H1 (cell line): ENCODE measurements at regions not wholly inside any gene's neighbourhood (a gene's known extent, or its start where the extent isn't known, plus 50 kb on each side); places are given as distances from the start of the nearest gene placed in this dataset.

Experiments
- CTCF ChIA-PET: fragments of 300-600 bp; sonication (Branson Sonifier 250); formaldehyde crosslinking; loops from one replicate; lab custom pipeline; 2021; ENCODE audit not compliant: partially characterized antibody; lab: Charles Lee
- POLR2A ChIA-PET: fragments of 300-600 bp; sonication (Branson Sonifier 250); formaldehyde crosslinking; loops from one replicate; lab custom pipeline; 2021; ENCODE audit warnings: inconsistent platforms; ENCODE audit not compliant: partially characterized antibody; lab: Charles Lee
- DNase-seq, 2 experiments: peaks; one replicate each; pipeline versions ENCODE4 v3.0.0 to v3.0.0-alpha.2; 2010 to 2022; ENCODE audit warnings: low spot score in 2 of 2, low read depth in 1 of 2, mixed read lengths in 1 of 2
- FAIRE-seq: peaks from 2 replicates; lab custom pipeline; 2011; peaks lifted over from hg19 to GRCh38; lab: Jason Lieb, UNC
- H2AFZ ChIP-seq: 2 replicates; pipeline ENCODE4 v1.8.1; 2012; ENCODE audit warnings: low read length, inconsistent platforms
- H2AK5ac ChIP-seq: 2 replicates; pipeline ENCODE4 v1.6.1; 2013; ENCODE audit warnings: low read depth, low read length
- H2BK120ac ChIP-seq: replicated peaks from 2 replicates; pipeline ENCODE3; 2013; ENCODE audit warnings: low read depth, low read length, inconsistent platforms
- H2BK12ac ChIP-seq: 2 replicates; pipeline ENCODE4 v1.6.1; 2013; ENCODE audit warnings: low read depth, low read length
- H2BK15ac ChIP-seq: 2 replicates; pipeline ENCODE4 v1.6.1; 2013; ENCODE audit warnings: low read length
- H2BK20ac ChIP-seq: 2 replicates; pipeline ENCODE4 v1.6.1; 2013; ENCODE audit warnings: low read length
- H2BK5ac ChIP-seq: 2 replicates; pipeline ENCODE4 v1.6.1; 2013; ENCODE audit warnings: low read depth, low read length
- H3K14ac ChIP-seq: 2 replicates; pipeline ENCODE4 v1.6.1; 2013; ENCODE audit warnings: inconsistent platforms; ENCODE audit not compliant: insufficient read length
- H3K18ac ChIP-seq: 2 replicates; pipeline ENCODE4 v1.6.1; 2013; ENCODE audit warnings: low read length; ENCODE audit errors: extremely low read depth
- H3K23ac ChIP-seq: 2 replicates; pipeline ENCODE4 v1.6.1; 2013; ENCODE audit warnings: inconsistent platforms; ENCODE audit not compliant: insufficient read length
- H3K23me2 ChIP-seq: 2 replicates; pipeline ENCODE4 v1.6.1; 2013; ENCODE audit warnings: low read depth, low read length
- H3K27ac ChIP-seq: 2 replicates; pipeline ENCODE4 v1.6.1; 2011; ENCODE audit warnings: low read depth, low read length, inconsistent platforms
- H3K27me3 ChIP-seq, 4 experiments: replicated peaks in 1 of 4; 1 replicate in 1 of 4; 2 replicates in 3 of 4; pipeline versions ENCODE4 v1.6.1 to v1.8.1; 2011 to 2013; ENCODE audit warnings: low read length in 3 of 4, mild to moderate bottlenecking in 3 of 4, inconsistent platforms in 2 of 4, mixed read lengths in 2 of 4, moderate library complexity in 1 of 4; ENCODE audit not compliant: control insufficient read depth in 3 of 4, insufficient read depth in 3 of 4; ENCODE audit errors: extremely low read depth in 1 of 4
- H3K36me3 ChIP-seq, 4 experiments: 2 replicates each; pipeline versions ENCODE4 v1.6.1 to v1.8.1; 2011 to 2013; ENCODE audit warnings: mild to moderate bottlenecking in 4 of 4, low read length in 3 of 4, moderate library complexity in 2 of 4, control low read depth in 1 of 4, inconsistent platforms in 1 of 4; ENCODE audit not compliant: insufficient read depth in 4 of 4, control insufficient read depth in 2 of 4
- H3K4ac ChIP-seq: replicated peaks from 2 replicates; pipeline ENCODE3; 2013; ENCODE audit warnings: low read length, low read depth, mixed read lengths, inconsistent platforms; ENCODE audit not compliant: insufficient read length
- H3K4me1 ChIP-seq, 4 experiments: replicated peaks in 1 of 4; 1 replicate in 1 of 4; 2 replicates in 3 of 4; pipeline versions ENCODE4 v1.6.1 to v1.8.1; 2011 to 2013; ENCODE audit warnings: low read length in 3 of 4, inconsistent platforms in 2 of 4, mixed read lengths in 1 of 4; ENCODE audit not compliant: insufficient read depth in 4 of 4, control insufficient read depth in 3 of 4
- H3K4me2 ChIP-seq, 2 experiments: 2 replicates each; pipeline versions ENCODE4 v1.6.1 to v1.8.1; 2011 to 2013; ENCODE audit warnings: low read depth in 2 of 2, low read length in 2 of 2, control low read depth in 1 of 2, inconsistent platforms in 1 of 2, mild to moderate bottlenecking in 1 of 2; ENCODE audit not compliant: insufficient read depth in 1 of 2
- H3K4me3 ChIP-seq, 4 experiments: fragments of 200-600, 300-600 bp in 1 of 4; sonication (generic), shearing (Covaris generic), sonication (Bioruptor Twin) in 1 of 4; 2 replicates each; pipeline versions ENCODE4 v1.5.1 to v1.8.1; 2011 to 2016; ENCODE audit warnings: low read length in 4 of 4, low read depth in 3 of 4, control low read depth in 2 of 4, inconsistent platforms in 2 of 4, mild to moderate bottlenecking in 2 of 4, mixed read lengths in 1 of 4, moderate library complexity in 1 of 4; ENCODE audit not compliant: insufficient read depth in 2 of 4; ENCODE audit errors: extremely low read depth in 1 of 4
- H3K56ac ChIP-seq: replicated peaks from 2 replicates; pipeline ENCODE3; 2013; ENCODE audit warnings: low read depth, mild to moderate bottlenecking, mixed read lengths, low read length, inconsistent platforms; ENCODE audit not compliant: insufficient read length
- H3K79me1 ChIP-seq: 2 replicates; pipeline ENCODE4 v1.6.1; 2013; ENCODE audit warnings: low read depth, low read length, control low read depth
- H3K79me2 ChIP-seq, 2 experiments: 2 replicates each; pipeline versions ENCODE4 v1.6.1 to v1.8.1; 2012 to 2013; ENCODE audit warnings: low read length in 2 of 2, mild to moderate bottlenecking in 2 of 2, inconsistent platforms in 1 of 2; ENCODE audit not compliant: insufficient read depth in 2 of 2, control insufficient read depth in 1 of 2
- H3K9ac ChIP-seq, 4 experiments: replicated peaks in 1 of 4; 1 replicate in 1 of 4; 2 replicates in 3 of 4; pipeline versions ENCODE4 v1.6.1 to v1.8.1; 2011 to 2013; ENCODE audit warnings: low read depth in 3 of 4, low read length in 3 of 4, control low read depth in 2 of 4, mild to moderate bottlenecking in 2 of 4, moderate library complexity in 2 of 4, inconsistent platforms in 1 of 4; ENCODE audit errors: extremely low read depth in 1 of 4
- H3K9me3 ChIP-seq, 2 experiments: 2 replicates each; pipeline versions ENCODE4 v1.6.1 to v1.8.1; 2012 to 2013; ENCODE audit warnings: mild to moderate bottlenecking in 2 of 2, moderate library complexity in 2 of 2, control low read depth in 1 of 2, inconsistent platforms in 1 of 2, low read depth in 1 of 2, low read length in 1 of 2, mixed read lengths in 1 of 2; ENCODE audit not compliant: insufficient read depth in 2 of 2
- H4K20me1 ChIP-seq, 2 experiments: replicated peaks in 1 of 2; 2 replicates each; pipeline versions ENCODE3 to v1.8.1; 2011 to 2013; ENCODE audit warnings: inconsistent platforms in 2 of 2, low read length in 2 of 2, mild to moderate bottlenecking in 1 of 2; ENCODE audit not compliant: insufficient read depth in 2 of 2, control insufficient read depth in 1 of 2
- H4K5ac ChIP-seq: 2 replicates; pipeline ENCODE4 v1.6.1; 2013; ENCODE audit warnings: low read length, low read depth, mixed read lengths, inconsistent platforms; ENCODE audit not compliant: insufficient read length
- H4K8ac ChIP-seq: 2 replicates; pipeline ENCODE4 v1.8.0; 2013; ENCODE audit warnings: mild to moderate bottlenecking, moderate library complexity, low read length, inconsistent platforms; ENCODE audit not compliant: insufficient read depth; ENCODE audit errors: extremely low read depth
- H4K91ac ChIP-seq: replicated peaks from 2 replicates; pipeline ENCODE3; 2013; ENCODE audit warnings: low read length, mixed read lengths, inconsistent platforms; ENCODE audit not compliant: insufficient read length
- CEBPB ChIP-seq: IDR thresholded peaks from 2 replicates; pipeline ENCODE4 v1.6.1; 2012; ENCODE audit warnings: low read depth, low read length
- MAX ChIP-seq: IDR thresholded peaks from 2 replicates; pipeline ENCODE4 v1.6.1; 2012; ENCODE audit warnings: inconsistent platforms
- SAP30 ChIP-seq: fragments of 300-600 bp; sonication (generic); IDR thresholded peaks from 2 replicates; pipeline ENCODE4 v1.7.1; 2012; ENCODE audit warnings: low read length, moderate library complexity, mild to moderate bottlenecking, inconsistent platforms; ENCODE audit not compliant: insufficient read depth, insufficient replicate concordance
- SIRT6 ChIP-seq: IDR thresholded peaks from one replicate; pipeline ENCODE4 v1.7.1; 2012; ENCODE audit warnings: low read length, inconsistent platforms
- SUZ12 ChIP-seq: fragments of 200-600 bp; sonication (generic); IDR thresholded peaks from 2 replicates; pipeline ENCODE4 v1.6.1; 2012; ENCODE audit warnings: mild to moderate bottlenecking, inconsistent platforms, low read length, moderate library complexity, mixed read lengths
- TEAD4 ChIP-seq: IDR thresholded peaks from 2 replicates; pipeline ENCODE4 v1.6.1; 2012; ENCODE audit warnings: low read depth, low read length, inconsistent platforms, mixed read lengths
- YY1 ChIP-seq: IDR thresholded peaks from 2 replicates; pipeline ENCODE4 v1.6.1; 2011; ENCODE audit warnings: low read depth, mild to moderate bottlenecking, low read length
- WGBS, 2 experiments: shearing (Covaris generic) in 1 of 2; methylation state at CpG; one replicate each; pipeline versions ENCODE4 v1.1.6 to v1.1.7; 2013 to 2015; ENCODE audit warnings: low lambda C conversion rate in 2 of 2, mixed read lengths in 2 of 2, inconsistent platforms in 1 of 2, low coverage in 1 of 2, missing lambda C conversion rate in 1 of 2; ENCODE audit not compliant: insufficient replicate concordance in 2 of 2, insufficient coverage in 1 of 2, insufficient read length in 1 of 2; ENCODE audit errors: extremely low coverage in 1 of 2, missing lambda C conversion rate in 1 of 2; 5-methylcytosine and 5-hydroxymethylcytosine counted together
- TF ChIP-seq, protein P1 (sequence below): IDR thresholded peaks from 2 replicates; pipeline ENCODE4 v1.6.1; 2011; ENCODE audit warnings: low read length, improper control_type of control experiment
- TF ChIP-seq, protein P2 (sequence below), 3 experiments: IDR thresholded peaks; 1 replicate in 2 of 3; 2 replicates in 1 of 3; pipeline versions ENCODE4 v1.5.1 to v1.6.1; 2011; ENCODE audit warnings: low read length in 3 of 3, mild to moderate bottlenecking in 3 of 3, inconsistent platforms in 2 of 3, low read depth in 1 of 3, moderate library complexity in 1 of 3; ENCODE audit not compliant: insufficient read depth in 1 of 3; ENCODE audit errors: control extremely low read depth in 1 of 3

- 94% methylated on average over 2 of the region's 2 CpGs; no CpG with 5 or more reads in 1 of the 2 experiments for WGBS, 2 experiments
- no peak overlapping the region for H4K8ac ChIP-seq
- H3K4me3 ChIP-seq = no peak overlapping the region
- peaks cover 3 to 14% (median 8%) of the 10 kb centered on the region in 4 experiments; a peak in 6 of 7 replicates for H3K4me1 ChIP-seq
- no peak overlapping the region for H3K4ac ChIP-seq
- H3K56ac ChIP-seq = no peak overlapping the region
- H3K79me2 ChIP-seq = no peaks in the 10 kb centered on the region
- H2BK120ac ChIP-seq = no peak overlapping the region
- ChIA-PET CTCF (no interaction called here), POLR2A (no interaction called here)
- H3K23me2 ChIP-seq = no peaks in the 10 kb centered on the region; the same call in 1 of the 2 replicates
- no peak overlapping the region; the same call in 1 of the 2 replicates for H3K18ac ChIP-seq
- no peak overlapping the region for H4K5ac ChIP-seq
- H2AK5ac ChIP-seq = no peak overlapping the region
- no peak for DNase-seq
- no peak for TF ChIP-seq SIRT6
- TF ChIP-seq, protein P1, sequence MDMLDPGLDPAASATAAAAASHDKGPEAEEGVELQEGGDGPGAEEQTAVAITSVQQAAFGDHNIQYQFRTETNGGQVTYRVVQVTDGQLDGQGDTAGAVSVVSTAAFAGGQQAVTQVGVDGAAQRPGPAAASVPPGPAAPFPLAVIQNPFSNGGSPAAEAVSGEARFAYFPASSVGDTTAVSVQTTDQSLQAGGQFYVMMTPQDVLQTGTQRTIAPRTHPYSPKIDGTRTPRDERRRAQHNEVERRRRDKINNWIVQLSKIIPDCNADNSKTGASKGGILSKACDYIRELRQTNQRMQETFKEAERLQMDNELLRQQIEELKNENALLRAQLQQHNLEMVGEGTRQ = no peak
- no peak for TF ChIP-seq SAP30
- no peak for TF ChIP-seq YY1
- TF ChIP-seq CEBPB = no peak
- TF ChIP-seq, protein P2, sequence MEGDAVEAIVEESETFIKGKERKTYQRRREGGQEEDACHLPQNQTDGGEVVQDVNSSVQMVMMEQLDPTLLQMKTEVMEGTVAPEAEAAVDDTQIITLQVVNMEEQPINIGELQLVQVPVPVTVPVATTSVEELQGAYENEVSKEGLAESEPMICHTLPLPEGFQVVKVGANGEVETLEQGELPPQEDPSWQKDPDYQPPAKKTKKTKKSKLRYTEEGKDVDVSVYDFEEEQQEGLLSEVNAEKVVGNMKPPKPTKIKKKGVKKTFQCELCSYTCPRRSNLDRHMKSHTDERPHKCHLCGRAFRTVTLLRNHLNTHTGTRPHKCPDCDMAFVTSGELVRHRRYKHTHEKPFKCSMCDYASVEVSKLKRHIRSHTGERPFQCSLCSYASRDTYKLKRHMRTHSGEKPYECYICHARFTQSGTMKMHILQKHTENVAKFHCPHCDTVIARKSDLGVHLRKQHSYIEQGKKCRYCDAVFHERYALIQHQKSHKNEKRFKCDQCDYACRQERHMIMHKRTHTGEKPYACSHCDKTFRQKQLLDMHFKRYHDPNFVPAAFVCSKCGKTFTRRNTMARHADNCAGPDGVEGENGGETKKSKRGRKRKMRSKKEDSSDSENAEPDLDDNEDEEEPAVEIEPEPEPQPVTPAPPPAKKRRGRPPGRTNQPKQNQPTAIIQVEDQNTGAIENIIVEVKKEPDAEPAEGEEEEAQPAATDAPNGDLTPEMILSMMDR (IDR thresholded peaks at IDR 0.05; ENCODE audit: control extremely low read depth in 1 of 3, insufficient read depth in 1 of 3, low read depth in 1 of 3, low read length in 3 of 3) = no peak
- no peak for TF ChIP-seq TEAD4
- TF ChIP-seq MAX = no peak
- no peak for TF ChIP-seq SUZ12
- H2BK20ac ChIP-seq = no peak overlapping the region
- H2BK5ac ChIP-seq = no peak overlapping the region
- no peak overlapping the region for H4K91ac ChIP-seq
- no peak overlapping the region for H2BK12ac ChIP-seq
- no peak overlapping the region for H2AFZ ChIP-seq
- no peak overlapping the region for H3K23ac ChIP-seq
- H3K79me1 ChIP-seq = no peaks in the 10 kb centered on the region
- no peak overlapping the region for H3K27ac ChIP-seq
- H3K27me3 ChIP-seq = peaks cover 0 to 5% (median 0%) of the 10 kb centered on the region in 4 experiments; a peak in 4 of 7 replicates
- H2BK15ac ChIP-seq = no peak overlapping the region
- no peak overlapping the region for H3K14ac ChIP-seq
- no peaks in the 10 kb centered on the region for H4K20me1 ChIP-seq
- H3K9me3 ChIP-seq = no peaks in the 10 kb centered on the region
- H3K9ac ChIP-seq = no peak overlapping the region
- H3K36me3 ChIP-seq = no peaks in the 10 kb centered on the region; a peak in 1 of 8 replicates
- no peak for FAIRE-seq
- no peak overlapping the region for H3K4me2 ChIP-seq
Measured at GRCh38 chr6:14734052-14734415, 511.8 kb upstream of the JARID2 start.
